H9 (cell line): ENCODE measurements at regions not wholly inside any gene's neighbourhood (a gene's known extent, or its start where the extent isn't known, plus 50 kb on each side); places are given as distances from the start of the nearest gene placed in this dataset.

Experiments used
- DNase-seq: peaks from one replicate; pipeline ENCODE4 v3.0.0-alpha.2; 2017
- H2AFZ ChIP-seq: one replicate; pipeline ENCODE4 v1.6.1; 2013; ENCODE audit warnings: mild to moderate bottlenecking, low read length, control low read depth, moderate library complexity
- H2AK5ac ChIP-seq: 2 replicates; pipeline ENCODE4 v1.6.1; 2013; ENCODE audit warnings: low read length, control low read depth, mixed read lengths; ENCODE audit not compliant: insufficient read length
- H2BK120ac ChIP-seq: one replicate; pipeline ENCODE4 v1.6.1; 2013; ENCODE audit warnings: low read depth, mild to moderate bottlenecking, low read length, control low read depth, inconsistent platforms; ENCODE audit not compliant: poor library complexity, severe bottlenecking
- H2BK12ac ChIP-seq: 2 replicates; pipeline ENCODE4 v1.6.1; 2013; ENCODE audit warnings: low read length, control low read depth, mixed read lengths, low read depth; ENCODE audit not compliant: insufficient read length
- H2BK15ac ChIP-seq: 2 replicates; pipeline ENCODE4 v1.6.1; 2013; ENCODE audit warnings: low read depth, low read length, control low read depth
- H2BK20ac ChIP-seq: one replicate; pipeline ENCODE4 v1.6.1; 2013; ENCODE audit warnings: low read depth, mild to moderate bottlenecking, low read length, control low read depth, inconsistent platforms; ENCODE audit not compliant: poor library complexity, severe bottlenecking
- H2BK5ac ChIP-seq: 2 replicates; pipeline ENCODE4 v1.6.1; 2013; ENCODE audit warnings: low read length, control low read depth, mixed read lengths; ENCODE audit not compliant: insufficient read length
- H3K14ac ChIP-seq: 2 replicates; pipeline ENCODE4 v1.6.1; 2013; ENCODE audit warnings: low read length, control low read depth; ENCODE audit not compliant: insufficient read depth
- H3K18ac ChIP-seq: 2 replicates; pipeline ENCODE4 v1.6.1; 2013; ENCODE audit warnings: low read depth, mild to moderate bottlenecking, mixed read lengths, low read length, control low read depth; ENCODE audit not compliant: insufficient read length
- H3K23ac ChIP-seq: 2 replicates; pipeline ENCODE4 v1.6.1; 2013; ENCODE audit warnings: low read length, control low read depth, mixed read lengths, low read depth; ENCODE audit not compliant: insufficient read length
- H3K23me2 ChIP-seq: 2 replicates; pipeline ENCODE4 v1.6.1; 2013; ENCODE audit warnings: low read depth, mild to moderate bottlenecking, mixed read lengths, low read length, control low read depth; ENCODE audit not compliant: insufficient read length, poor library complexity, severe bottlenecking
- H3K27ac ChIP-seq: 2 replicates; pipeline ENCODE4 v1.5.1; 2013; ENCODE audit warnings: low read length, control low read depth, mixed read lengths, low read depth; ENCODE audit not compliant: insufficient read length
- H3K27me3 ChIP-seq: 2 replicates; pipeline ENCODE4 v1.6.1; 2013; ENCODE audit warnings: low read length, control low read depth, inconsistent platforms; ENCODE audit not compliant: insufficient read depth
- H3K4ac ChIP-seq: 2 replicates; pipeline ENCODE4 v1.6.1; 2013; ENCODE audit warnings: low read depth, mild to moderate bottlenecking, control low read depth, inconsistent platforms, low read length, moderate library complexity
- H3K4me1 ChIP-seq: 2 replicates; pipeline ENCODE4 v1.6.1; 2013; ENCODE audit warnings: low read length, control low read depth, inconsistent platforms; ENCODE audit not compliant: insufficient read depth
- H3K4me2 ChIP-seq: 2 replicates; pipeline ENCODE4 v1.6.1; 2013; ENCODE audit warnings: low read length, control low read depth, mixed read lengths; ENCODE audit not compliant: insufficient read length, insufficient read depth
- H3K56ac ChIP-seq: 2 replicates; pipeline ENCODE4 v1.6.1; 2013; ENCODE audit warnings: low read depth, mild to moderate bottlenecking, mixed read lengths, low read length, control low read depth; ENCODE audit not compliant: insufficient read length
- H3K79me1 ChIP-seq: 2 replicates; pipeline ENCODE4 v1.6.1; 2013; ENCODE audit warnings: low read depth, mild to moderate bottlenecking, moderate library complexity, low read length, control low read depth, inconsistent platforms; ENCODE audit not compliant: insufficient read depth, poor library complexity, severe bottlenecking
- H3K79me2 ChIP-seq: 2 replicates; pipeline ENCODE4 v1.6.1; 2013; ENCODE audit warnings: low read length, control low read depth, inconsistent platforms; ENCODE audit not compliant: insufficient read depth
- H3K9ac ChIP-seq: 2 replicates; pipeline ENCODE4 v1.6.1; 2013; ENCODE audit warnings: low read length, control low read depth, mixed read lengths; ENCODE audit not compliant: insufficient read length; ENCODE audit errors: extremely low read depth
- H3K9me3 ChIP-seq: one replicate; pipeline ENCODE4 v1.6.1; 2013; ENCODE audit warnings: low read depth, low read length, inconsistent platforms; ENCODE audit not compliant: control insufficient read depth
- H3T11ph ChIP-seq: one replicate; pipeline ENCODE4 v1.6.1; 2013; ENCODE audit warnings: mild to moderate bottlenecking, low read length, control low read depth, inconsistent platforms
- H4K20me1 ChIP-seq: one replicate; pipeline ENCODE4 v1.6.1; 2013; ENCODE audit not compliant: control insufficient read depth, insufficient read length, insufficient read depth
- H4K5ac ChIP-seq: 2 replicates; pipeline ENCODE4 v1.6.1; 2013; ENCODE audit warnings: low read depth, mild to moderate bottlenecking, mixed read lengths, low read length, control low read depth; ENCODE audit not compliant: insufficient read length
- H4K8ac ChIP-seq: replicated peaks from 2 replicates; pipeline ENCODE4 v1.6.1; 2013; ENCODE audit warnings: low read length, control low read depth, mixed read lengths, low read depth; ENCODE audit not compliant: insufficient read length
- H4K91ac ChIP-seq: 2 replicates; pipeline ENCODE4 v1.6.1; 2013; ENCODE audit warnings: low read depth, mild to moderate bottlenecking, moderate library complexity, mixed read lengths, low read length, control low read depth; ENCODE audit not compliant: insufficient read length
- H3K27ac Mint-ChIP-seq, 3 experiments: 2 replicates in 2 of 3; 3 replicates in 1 of 3; pipeline ENCODE4 v1.8.0; 2020 to 2021; ENCODE audit warnings: mixed read lengths in 3 of 3, mild to moderate bottlenecking in 1 of 3, moderate library complexity in 1 of 3
- H3K27me3 Mint-ChIP-seq: 2 replicates; pipeline ENCODE4 v1.8.0; 2021; ENCODE audit warnings: low read depth, mild to moderate bottlenecking, moderate library complexity, mixed read lengths
- H3K36me3 Mint-ChIP-seq, 3 experiments: 2 replicates in 2 of 3; 3 replicates in 1 of 3; pipeline ENCODE4 v1.8.0; 2020 to 2021; ENCODE audit warnings: low read depth in 3 of 3, mixed read lengths in 3 of 3; ENCODE audit not compliant: insufficient read depth in 1 of 3
- H3K4me1 Mint-ChIP-seq, 2 experiments: 2 replicates each; pipeline ENCODE4 v1.8.0; 2020; ENCODE audit warnings: mixed read lengths in 2 of 2
- H3K4me3 Mint-ChIP-seq, 2 experiments: 2 replicates in 1 of 2; 3 replicates in 1 of 2; pipeline ENCODE4 v1.8.0; 2020 to 2021; ENCODE audit warnings: mild to moderate bottlenecking in 2 of 2, mixed read lengths in 2 of 2, moderate library complexity in 1 of 2
- H3K9me3 Mint-ChIP-seq, 2 experiments: 2 replicates in 1 of 2; 3 replicates in 1 of 2; pipeline ENCODE4 v1.8.0; 2020; ENCODE audit warnings: mild to moderate bottlenecking in 2 of 2, mixed read lengths in 2 of 2, moderate library complexity in 1 of 2
- CTCF ChIP-seq: fragments of 200-600 bp; sonication (generic); conservative IDR thresholded peaks from 3 replicates; pipeline ENCODE4 v1.8.0; 2021; ENCODE audit warnings: antibody characterized with exemption, mild to moderate bottlenecking
- WGBS: extraction: QIAGEN DNeasy Blood & Tissue Kit; methylation state at CpG from one replicate; pipeline ENCODE4 v1.1.7; 2013; ENCODE audit warnings: missing lambda C conversion rate, low lambda C conversion rate, mixed read lengths; ENCODE audit not compliant: insufficient read length; ENCODE audit errors: extremely low coverage; 5-methylcytosine and 5-hydroxymethylcytosine counted together

- H3K56ac ChIP-seq, result no peak overlapping the region
- no peak overlapping the region for H3K9ac ChIP-seq
- no peaks in the 10 kb centered on the region for H3K23me2 ChIP-seq
- H4K91ac ChIP-seq, result no peak overlapping the region
- no peak overlapping the region for H2BK5ac ChIP-seq
- H4K5ac ChIP-seq, result no peak overlapping the region
- H2AFZ ChIP-seq, result no peak overlapping the region
- DNase-seq, result no peak
- H3K4me2 ChIP-seq, result no peak overlapping the region
- H3K79me1 ChIP-seq, result no peaks in the 10 kb centered on the region
- no peak for TF ChIP-seq CTCF
- H2BK12ac ChIP-seq, result no peak overlapping the region
- Mint-ChIP-seq H3K27me3 (no peaks in the 10 kb centered on the region), H3K9me3 (no peaks in the 10 kb centered on the region), H3K36me3 (no peaks in the 10 kb centered on the region), H3K4me3 (no peak overlapping the region), H3K4me1 (no peaks in the 10 kb centered on the region), H3K27ac (0 out of 7 replicates have a peak overlapping the region, but pooled peaks of 1 of the 3 experiments have one; percentile 32)
- no peak overlapping the region for H3K18ac ChIP-seq
- WGBS, result no CpG with 5 or more reads among the region's 11 CpGs
- H2BK20ac ChIP-seq, result no peak overlapping the region
- no peaks in the 10 kb centered on the region for H3K79me2 ChIP-seq
- H2BK120ac ChIP-seq, result no peak overlapping the region
- H4K20me1 ChIP-seq, result no peaks in the 10 kb centered on the region
- H3K14ac ChIP-seq, result no peak overlapping the region
- H3K23ac ChIP-seq, result no peak overlapping the region
- H2BK15ac ChIP-seq, result no peak overlapping the region
- H2AK5ac ChIP-seq, result no peak overlapping the region
- H3T11ph ChIP-seq, result no peak overlapping the region
- no peak overlapping the region for H4K8ac ChIP-seq
- H3K9me3 ChIP-seq, result no peaks in the 10 kb centered on the region
- no peaks in the 10 kb centered on the region for H3K4me1 ChIP-seq
- no peak overlapping the region for H3K27ac ChIP-seq
- no peak overlapping the region for H3K4ac ChIP-seq
- no peaks in the 10 kb centered on the region for H3K27me3 ChIP-seq
Measured at GRCh38 chr2:113834051-113834730, 55.7 kb upstream of the ACTR3 start.
